ENCODE measurements at regions not wholly inside any gene's neighbourhood (a gene's known extent, or its start where the extent isn't known, plus 50 kb on each side); places are given as distances from the start of the nearest gene placed in this dataset.

DNA sequence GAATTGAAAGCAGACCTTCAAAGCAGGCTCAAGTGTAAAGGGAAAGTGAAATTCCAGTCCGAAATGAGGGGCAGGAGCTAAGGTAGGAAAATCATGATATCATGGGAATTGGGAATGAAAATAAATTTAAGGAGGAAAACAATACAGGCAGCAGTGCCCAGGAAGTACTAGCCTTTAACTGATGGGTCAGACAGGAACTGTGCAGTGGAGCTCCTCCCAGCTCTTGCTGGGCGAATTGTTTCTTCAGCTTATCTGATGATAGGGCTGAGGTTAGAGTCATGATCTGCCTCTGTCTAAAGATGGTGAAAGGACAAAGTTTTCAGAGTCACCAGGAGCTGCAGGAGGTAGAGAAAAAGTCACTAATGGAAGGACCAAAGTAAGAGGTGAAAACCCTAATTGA lies 457.9 kb upstream of the PTCHD4 start:
- Histone ChIP-seq H3K23me2 (ENCODE audit: insufficient read length, low read depth, low read length, poor library complexity, severe bottlenecking) (no peaks in the 10 kb centered on the region), H4K20me1 (ENCODE audit: control insufficient read depth, insufficient read depth, insufficient read length) (no peaks in the 10 kb centered on the region), H3K9me3 (ENCODE audit: control insufficient read depth, low read depth, low read length) (no peaks in the 10 kb centered on the region), H2BK15ac (ENCODE audit: low read depth, low read length) (no peak overlapping the region), H3K14ac (ENCODE audit: insufficient read depth, low read length) (no peak overlapping the region), H3T11ph (ENCODE audit: low read length) (no peak overlapping the region), H3K23ac (ENCODE audit: insufficient read length, low read depth, low read length) (no peak overlapping the region), H3K27ac (ENCODE audit: insufficient read length, low read depth, low read length) (no peak overlapping the region), H2AK5ac (ENCODE audit: insufficient read length, low read length) (no peak overlapping the region), H3K27me3 (ENCODE audit: insufficient read depth, low read length) (no peaks in the 10 kb centered on the region), H2BK120ac (ENCODE audit: low read depth, low read length, poor library complexity, severe bottlenecking) (no peak overlapping the region), H4K91ac (ENCODE audit: insufficient read length, low read depth, low read length) (no peak overlapping the region), H3K4me2 (ENCODE audit: insufficient read depth, insufficient read length, low read length) (no peak overlapping the region), H3K79me2 (ENCODE audit: insufficient read depth, low read length) (no peaks in the 10 kb centered on the region), H3K4me1 (ENCODE audit: insufficient read depth, low read length) (peaks cover 3% of the 10 kb centered on the region; the same call in 1 of the 2 replicates), H2BK12ac (ENCODE audit: insufficient read length, low read depth, low read length) (no peak overlapping the region), H2AFZ (ENCODE audit: low read length) (no peak overlapping the region), H3K18ac (ENCODE audit: insufficient read length, low read depth, low read length) (no peak overlapping the region), H3K9ac (ENCODE audit: extremely low read depth, insufficient read length, low read length) (no peak overlapping the region), H2BK5ac (ENCODE audit: insufficient read length, low read length) (no peak overlapping the region), H4K5ac (ENCODE audit: insufficient read length, low read depth, low read length) (no peak overlapping the region), H3K79me1 (ENCODE audit: insufficient read depth, low read depth, low read length, poor library complexity, severe bottlenecking) (no peaks in the 10 kb centered on the region), H4K8ac (replicated peaks; ENCODE audit: insufficient read length, low read depth, low read length) (no peak overlapping the region), H3K56ac (ENCODE audit: insufficient read length, low read depth, low read length) (no peak overlapping the region), H3K4ac (ENCODE audit: low read depth, low read length) (no peak overlapping the region), H2BK20ac (ENCODE audit: low read depth, low read length, poor library complexity, severe bottlenecking) (no peak overlapping the region)
- Mint-ChIP-seq H3K4me1 (peaks cover 27 to 39% of the 10 kb centered on the region in 2 experiments), H3K27me3 (ENCODE audit: low read depth) (no peaks in the 10 kb centered on the region; the same call in 1 of the 2 replicates), H3K36me3 (ENCODE audit: insufficient read depth in 1 of 3, low read depth in 3 of 3) (peaks cover 4 to 8% (median 4%) of the 10 kb centered on the region in 3 experiments; a peak in 6 of 7 replicates), H3K9me3 (peaks cover 4 to 6% of the 10 kb centered on the region in 2 experiments; a peak in 3 of 5 replicates), H3K27ac (no peak overlapping the region; a peak in 2 of 7 replicates), H3K4me3 (no peak overlapping the region)
- WGBS (ENCODE audit: extremely low coverage, insufficient read length, low lambda C conversion rate), result no CpG with 5 or more reads among the region's 2 CpGs
- DNase-seq, result no peak
- TF ChIP-seq, protein P1, sequence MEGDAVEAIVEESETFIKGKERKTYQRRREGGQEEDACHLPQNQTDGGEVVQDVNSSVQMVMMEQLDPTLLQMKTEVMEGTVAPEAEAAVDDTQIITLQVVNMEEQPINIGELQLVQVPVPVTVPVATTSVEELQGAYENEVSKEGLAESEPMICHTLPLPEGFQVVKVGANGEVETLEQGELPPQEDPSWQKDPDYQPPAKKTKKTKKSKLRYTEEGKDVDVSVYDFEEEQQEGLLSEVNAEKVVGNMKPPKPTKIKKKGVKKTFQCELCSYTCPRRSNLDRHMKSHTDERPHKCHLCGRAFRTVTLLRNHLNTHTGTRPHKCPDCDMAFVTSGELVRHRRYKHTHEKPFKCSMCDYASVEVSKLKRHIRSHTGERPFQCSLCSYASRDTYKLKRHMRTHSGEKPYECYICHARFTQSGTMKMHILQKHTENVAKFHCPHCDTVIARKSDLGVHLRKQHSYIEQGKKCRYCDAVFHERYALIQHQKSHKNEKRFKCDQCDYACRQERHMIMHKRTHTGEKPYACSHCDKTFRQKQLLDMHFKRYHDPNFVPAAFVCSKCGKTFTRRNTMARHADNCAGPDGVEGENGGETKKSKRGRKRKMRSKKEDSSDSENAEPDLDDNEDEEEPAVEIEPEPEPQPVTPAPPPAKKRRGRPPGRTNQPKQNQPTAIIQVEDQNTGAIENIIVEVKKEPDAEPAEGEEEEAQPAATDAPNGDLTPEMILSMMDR (conservative IDR thresholded peaks at IDR 0.05), result no peak

Data from H9 (cell line).